ENCODE measurements at regions not wholly inside any gene's neighbourhood (a gene's known extent, or its start where the extent isn't known, plus 50 kb on each side); places are given as distances from the start of the nearest gene placed in this dataset.
A peak's percentile ranks its signal among the peaks of the same experiment; 100 is the strongest.

GRCh38 chr7:43014406-43014805, 82.2 kb downstream of the MRPL32 start:
- 33% methylated on average over 3 of the region's 4 CpGs for whole genome bisulfite sequencing (ENCODE audit: insufficient coverage)
- peak overlapping the region; percentile 26 for H3K27ac ChIP-seq (ENCODE audit: low read depth, low read length)
- DNase-seq (ENCODE audit: low read depth in 4 of 6, low spot score in 6 of 6): peak in 3 of 6 donors; percentile 25 to 41 (median 38)

GRCh38 chr7:43015301-43015700, 83.1 kb downstream of the MRPL32 start:
- no peaks in the 10 kb centered on the region for H3K9me3 ChIP-seq (ENCODE audit: control insufficient read depth, insufficient read depth, low read length)
- DNase-seq (ENCODE audit: low read depth in 4 of 6, low spot score in 6 of 6): peak in 1 of 6 donors; percentile 25
- H3K4me1 ChIP-seq (ENCODE audit: control insufficient read depth, insufficient read depth, low read length): peaks cover 3% of the 10 kb centered on the region
- H3K27ac ChIP-seq (ENCODE audit: low read depth, low read length): no peak overlapping the region
- H3K36me3 ChIP-seq (ENCODE audit: control insufficient read depth, insufficient read depth, low read length): no peaks in the 10 kb centered on the region
- no CpG with 5 or more reads among the region's 4 CpGs for WGBS (ENCODE audit: insufficient coverage)
- no peaks in the 10 kb centered on the region for H3K27me3 ChIP-seq (ENCODE audit: control insufficient read depth, insufficient read depth, low read length)
- H3K4me3 ChIP-seq (ENCODE audit: low read depth, low read length): no peak overlapping the region

More at GRCh38 chr7:43014406-43014805, 82.2 kb downstream of the MRPL32 start:
- Histone ChIP-seq H3K4me3 (ENCODE audit: low read depth, low read length) (no peak overlapping the region), H3K9me3 (ENCODE audit: control insufficient read depth, insufficient read depth, low read length) (no peaks in the 10 kb centered on the region), H3K4me1 (ENCODE audit: control insufficient read depth, insufficient read depth, low read length) (peaks cover 3% of the 10 kb centered on the region), H3K36me3 (ENCODE audit: control insufficient read depth, insufficient read depth, low read length) (no peaks in the 10 kb centered on the region), H3K27me3 (ENCODE audit: control insufficient read depth, insufficient read depth, low read length) (no peaks in the 10 kb centered on the region)

- Histone ChIP-seq H3K4me3 (ENCODE audit: low read depth, low read length) (no peak overlapping the region), H3K4me1 (ENCODE audit: control insufficient read depth, insufficient read depth, low read length) (peaks cover 3% of the 10 kb centered on the region), H3K9me3 (ENCODE audit: control insufficient read depth, insufficient read depth, low read length) (no peaks in the 10 kb centered on the region), H3K27me3 (ENCODE audit: control insufficient read depth, insufficient read depth, low read length) (no peaks in the 10 kb centered on the region), H3K36me3 (ENCODE audit: control insufficient read depth, insufficient read depth, low read length) (no peaks in the 10 kb centered on the region), H3K27ac (ENCODE audit: low read depth, low read length) (no peak overlapping the region)
- 76% methylated on average over 4 of the region's 4 CpGs for WGBS (ENCODE audit: insufficient coverage)
- no peak for DNase-seq (ENCODE audit: low read depth in 4 of 6, low spot score in 6 of 6)
Measured at GRCh38 chr7:43018446-43018845, 86.3 kb downstream of the MRPL32 start.

DNA sequence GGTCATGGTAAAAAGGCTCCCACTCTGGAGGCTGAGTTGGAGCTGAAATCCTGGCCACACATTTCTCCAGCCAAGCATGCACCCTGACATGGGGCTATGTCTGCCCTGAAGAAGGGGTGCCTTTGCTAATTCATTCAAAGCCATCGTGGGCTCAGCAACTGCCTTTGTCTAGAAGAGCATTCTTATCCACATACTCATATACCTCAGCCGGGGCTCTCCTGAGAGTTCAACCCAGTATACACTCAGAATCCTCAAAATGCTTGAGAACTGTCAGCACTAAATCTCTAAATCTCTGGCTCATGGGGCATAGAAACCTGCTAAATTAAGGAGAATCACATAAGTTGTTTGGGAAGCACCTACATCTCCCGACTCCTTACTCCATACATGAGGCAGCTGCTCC, 89.3 kb downstream of the MRPL32 start:
- Histone ChIP-seq H3K4me3 (ENCODE audit: low read depth, low read length) (no peak overlapping the region), H3K4me1 (ENCODE audit: control insufficient read depth, insufficient read depth, low read length) (no peaks in the 10 kb centered on the region), H3K36me3 (ENCODE audit: control insufficient read depth, insufficient read depth, low read length) (no peaks in the 10 kb centered on the region), H3K27ac (ENCODE audit: low read depth, low read length) (no peak overlapping the region), H3K9me3 (ENCODE audit: control insufficient read depth, insufficient read depth, low read length) (no peaks in the 10 kb centered on the region), H3K27me3 (ENCODE audit: control insufficient read depth, insufficient read depth, low read length) (no peaks in the 10 kb centered on the region)
- no peak for DNase-seq (ENCODE audit: low read depth in 4 of 6, low spot score in 6 of 6)
- WGBS (ENCODE audit: insufficient coverage): 100% methylated on average over 1 of the region's 3 CpGs

- 100% methylated on average over 3 of the region's 7 CpGs for WGBS (ENCODE audit: insufficient coverage)
Measured at GRCh38 chr7:43022008-43022407, 89.8 kb downstream of the MRPL32 start.

GRCh38 chr7:43033369-43033768, 79.1 kb upstream of the HECW1 start:
- Histone ChIP-seq H3K9me3 (ENCODE audit: control insufficient read depth, insufficient read depth, low read length) (no peaks in the 10 kb centered on the region), H3K4me1 (ENCODE audit: control insufficient read depth, insufficient read depth, low read length) (no peaks in the 10 kb centered on the region), H3K36me3 (ENCODE audit: control insufficient read depth, insufficient read depth, low read length) (no peaks in the 10 kb centered on the region), H3K4me3 (ENCODE audit: low read depth, low read length) (no peak overlapping the region), H3K27ac (ENCODE audit: low read depth, low read length) (no peak overlapping the region), H3K27me3 (ENCODE audit: control insufficient read depth, insufficient read depth, low read length) (no peaks in the 10 kb centered on the region)
- no peak for DNase-seq (ENCODE audit: low read depth in 4 of 6, low spot score in 6 of 6)
- no CpG with 5 or more reads among the region's 2 CpGs for WGBS (ENCODE audit: insufficient coverage)

More at GRCh38 chr7:43022008-43022407, 89.8 kb downstream of the MRPL32 start:
- no peaks in the 10 kb centered on the region for H3K36me3 ChIP-seq (ENCODE audit: control insufficient read depth, insufficient read depth, low read length)
- H3K27me3 ChIP-seq (ENCODE audit: control insufficient read depth, insufficient read depth, low read length): no peaks in the 10 kb centered on the region
- H3K9me3 ChIP-seq (ENCODE audit: control insufficient read depth, insufficient read depth, low read length): no peaks in the 10 kb centered on the region
- H3K4me3 ChIP-seq (ENCODE audit: low read depth, low read length): no peak overlapping the region
- no peaks in the 10 kb centered on the region for H3K4me1 ChIP-seq (ENCODE audit: control insufficient read depth, insufficient read depth, low read length)
- no peak overlapping the region for H3K27ac ChIP-seq (ENCODE audit: low read depth, low read length)
- no peak for DNase-seq (ENCODE audit: low read depth in 4 of 6, low spot score in 6 of 6)

GRCh38 chr7:43034535-43035002, 77.9 kb upstream of the HECW1 start:
- no peaks in the 10 kb centered on the region for H3K27me3 ChIP-seq (ENCODE audit: control insufficient read depth, insufficient read depth, low read length)
- H3K4me1 ChIP-seq (ENCODE audit: control insufficient read depth, insufficient read depth, low read length): no peaks in the 10 kb centered on the region
- WGBS (ENCODE audit: insufficient coverage): 91% methylated on average over 4 of the region's 4 CpGs
- no peak overlapping the region for H3K4me3 ChIP-seq (ENCODE audit: low read depth, low read length)
- no peak overlapping the region for H3K27ac ChIP-seq (ENCODE audit: low read depth, low read length)
- DNase-seq (ENCODE audit: low read depth in 4 of 6, low spot score in 6 of 6): no peak
- no peaks in the 10 kb centered on the region for H3K36me3 ChIP-seq (ENCODE audit: control insufficient read depth, insufficient read depth, low read length)
- H3K9me3 ChIP-seq (ENCODE audit: control insufficient read depth, insufficient read depth, low read length): no peaks in the 10 kb centered on the region

- no peaks in the 10 kb centered on the region for H3K36me3 ChIP-seq (ENCODE audit: control insufficient read depth, insufficient read depth, low read length)
- no CpG with 5 or more reads among the region's 4 CpGs for WGBS (ENCODE audit: insufficient coverage)
- DNase-seq (ENCODE audit: low read depth in 4 of 6, low spot score in 6 of 6): peak in 1 of 6 donors; percentile 16
- no peak overlapping the region for H3K27ac ChIP-seq (ENCODE audit: low read depth, low read length)
- no peak overlapping the region for H3K4me3 ChIP-seq (ENCODE audit: low read depth, low read length)
- H3K9me3 ChIP-seq (ENCODE audit: control insufficient read depth, insufficient read depth, low read length): no peaks in the 10 kb centered on the region
- no peaks in the 10 kb centered on the region for H3K27me3 ChIP-seq (ENCODE audit: control insufficient read depth, insufficient read depth, low read length)
- H3K4me1 ChIP-seq (ENCODE audit: control insufficient read depth, insufficient read depth, low read length): no peaks in the 10 kb centered on the region
Measured at GRCh38 chr7:43037531-43037930, 74.9 kb upstream of the HECW1 start.

DNA sequence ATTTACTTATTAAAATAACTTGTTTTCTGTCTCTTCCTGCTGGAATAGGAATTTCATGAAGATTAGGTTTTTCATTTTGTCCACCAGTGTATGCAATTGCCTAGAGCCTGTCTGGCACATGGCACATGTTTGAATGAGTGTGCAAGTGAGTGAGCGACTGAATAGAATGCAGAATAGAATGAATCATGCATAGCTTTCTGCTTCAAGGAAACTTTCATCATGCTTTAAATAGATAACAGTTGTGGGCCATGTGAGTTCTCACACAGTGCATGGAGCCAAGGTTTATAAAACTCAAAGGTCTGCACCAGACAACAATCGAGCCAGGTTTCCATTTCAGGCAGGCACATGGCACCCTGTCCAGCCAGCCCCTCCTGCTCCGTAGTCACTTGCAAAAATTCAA, 74.2 kb upstream of the HECW1 start:
- peak in 1 of 6 donors; percentile 21 for DNase-seq (ENCODE audit: low read depth in 4 of 6, low spot score in 6 of 6)
- Histone ChIP-seq H3K36me3 (ENCODE audit: control insufficient read depth, insufficient read depth, low read length) (no peaks in the 10 kb centered on the region), H3K27me3 (ENCODE audit: control insufficient read depth, insufficient read depth, low read length) (no peaks in the 10 kb centered on the region), H3K9me3 (ENCODE audit: control insufficient read depth, insufficient read depth, low read length) (no peaks in the 10 kb centered on the region), H3K27ac (ENCODE audit: low read depth, low read length) (no peak overlapping the region), H3K4me1 (ENCODE audit: control insufficient read depth, insufficient read depth, low read length) (no peaks in the 10 kb centered on the region), H3K4me3 (ENCODE audit: low read depth, low read length) (no peak overlapping the region)
- WGBS (ENCODE audit: insufficient coverage): 84% methylated on average over 2 of the region's 3 CpGs

- no peaks in the 10 kb centered on the region for H3K27me3 ChIP-seq (ENCODE audit: control insufficient read depth, insufficient read depth, low read length)
- H3K4me3 ChIP-seq (ENCODE audit: low read depth, low read length): no peak overlapping the region
- H3K27ac ChIP-seq (ENCODE audit: low read depth, low read length): no peak overlapping the region
- H3K4me1 ChIP-seq (ENCODE audit: control insufficient read depth, insufficient read depth, low read length): no peaks in the 10 kb centered on the region
- H3K9me3 ChIP-seq (ENCODE audit: control insufficient read depth, insufficient read depth, low read length): no peaks in the 10 kb centered on the region
- DNase-seq (ENCODE audit: low read depth in 4 of 6, low spot score in 6 of 6): no peak
- no peaks in the 10 kb centered on the region for H3K36me3 ChIP-seq (ENCODE audit: control insufficient read depth, insufficient read depth, low read length)
- no CpG with 5 or more reads among the region's 3 CpGs for WGBS (ENCODE audit: insufficient coverage)
Measured at GRCh38 chr7:43039346-43039745, 73.1 kb upstream of the HECW1 start.

Measured in spinal cord (tissue), 9 donors.